RCC 7860 (cell line): ENCODE measurements at regions not wholly inside any gene's neighbourhood (a gene's known extent, or its start where the extent isn't known, plus 50 kb on each side); places are given as distances from the start of the nearest gene placed in this dataset.
"Not testable (repeated sequence)": the region's sequence is repeated elsewhere in the genome, so short reads cannot be mapped to it uniquely, and the experiment has no call there.

Experiments
- DNase-seq: peaks from one replicate; pipeline ENCODE4 v3.0.0-alpha.2; 2015; ENCODE audit warnings: low spot score
- FAIRE-seq: peaks from 2 replicates; lab custom pipeline; 2012; peaks lifted over from hg19 to GRCh38; lab: Jason Lieb, UNC

DNA sequence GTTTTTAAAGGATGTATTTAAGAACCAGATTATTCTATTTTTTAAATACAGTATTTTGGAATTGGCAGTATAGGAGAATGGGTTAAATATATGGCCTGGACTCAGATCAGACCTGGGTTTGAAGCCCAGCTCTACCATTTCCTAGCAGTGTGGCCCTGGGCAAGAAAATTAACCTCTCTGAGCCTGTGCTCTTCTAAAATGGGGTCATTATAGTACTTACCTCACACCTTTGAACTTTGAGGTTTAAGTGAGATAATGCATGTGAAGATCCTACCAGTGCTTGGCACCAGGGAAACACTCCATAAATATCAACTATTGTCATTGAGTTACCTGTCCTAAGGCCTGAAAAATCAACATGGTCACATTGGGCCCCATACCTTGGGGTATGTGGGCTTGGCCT, 93.4 kb upstream of the WSB1 start:
- FAIRE-seq (no peak), DNase-seq (no peak)

DNA sequence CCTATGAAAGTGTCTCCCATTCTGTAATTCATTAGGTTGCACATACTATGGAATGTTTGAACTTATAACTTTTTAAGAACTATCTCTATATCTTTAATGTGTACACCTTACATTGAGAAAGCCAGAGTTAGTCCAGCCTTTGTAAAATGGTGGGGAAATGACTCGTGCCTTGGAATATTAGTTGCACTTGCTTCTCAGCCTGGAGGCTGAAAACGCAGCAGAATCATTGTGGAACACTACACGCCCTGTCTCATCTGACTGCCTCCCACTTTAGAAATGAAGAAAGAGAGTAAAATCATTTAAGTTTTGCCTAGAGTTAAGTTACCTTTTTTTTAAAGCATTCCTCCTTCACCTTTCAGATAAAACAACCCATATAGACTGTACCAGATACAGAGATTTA, 90.7 kb upstream of the WSB1 start:
- no peak for FAIRE-seq
- no peak for DNase-seq

DNA sequence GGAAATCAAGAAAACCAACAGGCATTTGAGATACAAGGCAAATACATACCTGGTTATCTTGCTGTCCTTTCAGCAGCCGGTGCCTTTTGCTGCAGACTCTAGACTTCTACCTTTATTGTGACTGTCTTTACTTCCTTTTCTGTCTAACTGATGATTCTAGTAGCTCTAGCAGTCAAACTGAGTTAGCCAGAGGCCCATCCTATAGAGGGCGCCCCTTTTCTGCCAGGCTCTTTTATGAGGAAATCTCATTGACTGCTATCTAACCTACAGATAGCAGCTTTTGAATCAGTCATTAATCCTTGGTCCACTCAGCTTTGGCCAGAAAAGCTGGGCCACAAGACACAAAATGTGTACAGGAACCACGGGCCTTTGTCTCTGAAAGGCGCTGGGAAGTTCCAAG, 87.5 kb upstream of the WSB1 start:
- FAIRE-seq: no peak
- no peak for DNase-seq

DNA sequence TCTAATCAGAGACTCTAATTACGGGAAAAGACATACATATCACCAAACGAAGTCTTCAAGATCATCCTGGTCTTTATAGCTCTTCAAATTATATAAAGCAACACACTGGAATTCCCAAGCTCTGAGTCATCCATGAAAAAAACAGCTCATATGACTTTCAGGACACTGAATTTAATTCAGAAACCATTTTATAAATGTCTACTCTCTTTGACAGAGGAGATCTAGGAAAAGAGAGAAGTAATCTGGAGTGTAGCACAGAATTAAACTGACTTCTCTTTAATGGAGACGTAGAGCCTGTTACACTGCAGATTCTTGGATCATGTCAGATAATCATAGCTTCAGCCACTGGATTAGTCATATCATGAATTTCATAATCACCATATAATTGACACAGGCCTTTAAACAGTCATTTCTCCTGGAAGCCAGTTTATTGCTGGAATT, 86.8 kb upstream of the WSB1 start:
- FAIRE-seq (peak; percentile 18), DNase-seq (peak; percentile 34)

DNA sequence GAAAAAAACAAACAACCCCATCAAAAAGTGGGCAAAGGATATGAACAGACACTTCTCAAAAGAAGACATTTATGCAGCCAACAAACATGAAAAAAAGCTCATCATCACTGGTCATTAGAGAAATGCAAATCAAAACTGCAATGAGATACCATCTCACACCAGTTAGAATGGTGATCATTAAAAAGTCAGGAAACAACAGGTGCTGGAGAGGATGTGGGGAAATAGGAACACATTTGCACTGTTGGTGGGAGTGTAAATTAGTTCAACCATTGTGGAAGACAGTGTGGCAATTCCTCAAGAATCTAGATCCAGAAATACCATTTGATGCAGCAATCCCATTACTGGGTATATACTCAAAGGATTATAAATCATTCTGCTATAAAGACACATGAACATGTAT, 85.5 kb upstream of the WSB1 start:
- not testable (repeated sequence) for FAIRE-seq

DNA sequence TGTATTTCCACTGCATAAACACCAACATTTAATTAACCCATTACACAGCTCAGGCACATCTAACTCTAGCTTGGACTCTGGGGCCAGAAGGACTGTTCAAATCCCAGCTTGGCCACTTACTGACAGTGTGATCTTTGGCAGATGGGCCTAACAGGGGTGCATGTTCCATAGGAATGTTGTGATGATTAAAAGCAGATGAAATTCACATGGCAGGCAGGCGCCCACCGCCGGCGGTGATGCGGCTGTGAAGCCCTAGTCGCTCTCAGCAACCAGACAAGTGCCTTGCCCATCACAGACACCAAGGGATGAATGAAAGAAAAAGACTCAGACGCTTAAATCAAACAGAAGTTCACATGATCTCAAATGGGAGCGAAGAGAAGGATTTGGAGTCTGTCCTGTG, 84.6 kb upstream of the WSB1 start:
- DNase-seq: no peak
- FAIRE-seq: no peak

More for the DNA sequence above, 85.5 kb upstream of the WSB1 start:
- DNase-seq: not testable (repeated sequence)

DNA sequence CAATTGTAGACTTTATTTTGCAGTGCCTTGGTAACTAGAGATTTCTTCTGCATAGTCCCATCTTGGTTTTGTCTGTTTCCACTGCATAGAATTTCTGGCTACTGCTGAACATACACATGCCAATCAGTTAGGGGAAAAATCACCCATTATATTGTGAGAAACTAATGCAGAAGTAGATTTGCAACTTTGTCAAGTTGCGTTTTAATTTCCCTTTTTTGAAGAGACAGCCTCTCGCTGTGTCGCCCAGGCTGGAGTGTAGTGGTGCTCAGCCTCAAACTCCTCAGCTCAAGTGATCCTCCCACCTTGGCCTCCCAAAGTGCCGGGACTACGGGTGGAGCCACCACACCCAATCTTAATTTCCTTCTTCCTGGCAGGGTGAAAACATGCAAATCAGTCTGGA, 83.1 kb upstream of the WSB1 start:
- not testable (repeated sequence) for DNase-seq, FAIRE-seq

DNA sequence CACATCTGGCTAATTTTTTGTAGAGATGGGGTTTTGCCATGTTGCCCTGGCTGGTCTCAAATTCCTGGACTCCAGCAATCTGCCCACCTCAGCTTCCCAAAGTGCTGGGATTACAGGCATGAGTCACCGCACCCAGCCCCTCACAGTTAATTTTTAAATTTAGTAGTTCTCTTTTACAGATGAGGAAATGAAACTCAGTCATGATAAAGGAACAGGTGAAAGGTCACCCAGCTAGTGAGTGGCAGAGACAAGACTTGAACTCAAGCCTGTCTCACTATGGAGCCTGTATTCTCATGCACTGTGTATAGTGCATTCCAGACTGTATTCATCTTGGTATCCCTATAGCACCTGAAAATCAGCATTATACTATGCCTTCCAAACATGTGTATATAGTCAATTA, 77.1 kb upstream of the WSB1 start:
- no peak for FAIRE-seq
- no peak for DNase-seq

DNA sequence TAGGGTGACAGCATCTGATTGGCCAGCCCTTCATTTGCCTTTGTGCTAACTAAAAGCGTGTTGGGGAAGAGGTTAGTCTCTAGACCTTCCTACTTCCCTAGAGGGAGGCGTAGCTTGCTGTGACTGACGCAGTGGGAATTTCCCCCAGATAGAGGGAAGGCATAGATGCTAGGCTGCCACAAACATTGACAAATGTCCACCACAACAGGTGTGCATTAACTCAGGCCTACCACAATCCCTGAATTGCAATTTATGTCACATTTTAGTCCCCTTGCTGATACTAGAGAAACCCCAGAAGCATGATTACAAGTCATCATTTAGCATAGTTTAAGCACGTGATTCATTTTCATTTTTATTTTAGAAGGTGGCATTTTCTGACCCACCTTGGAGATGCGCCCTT, 76.3 kb upstream of the WSB1 start:
- DNase-seq (no peak), FAIRE-seq (no peak)

DNA sequence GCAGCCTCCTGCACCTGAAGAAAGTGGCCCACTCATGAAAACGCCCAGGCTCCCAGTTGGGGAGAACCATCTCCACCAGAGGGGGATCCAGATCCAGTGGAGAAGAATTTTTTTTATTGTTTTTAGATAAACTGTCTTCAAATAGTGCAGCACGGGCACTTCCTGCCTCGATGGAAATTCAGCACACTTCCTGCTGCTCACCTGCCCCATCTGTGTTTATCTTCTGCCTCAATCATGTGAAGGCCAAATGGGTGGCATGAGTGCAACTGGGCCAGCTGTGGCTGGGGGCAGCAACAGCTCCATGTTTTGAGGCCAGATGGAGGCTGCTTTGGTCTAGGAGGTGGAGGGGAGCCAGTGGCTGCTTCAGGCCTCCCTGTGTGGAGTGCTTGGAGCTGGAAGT, 75.9 kb upstream of the WSB1 start:
- FAIRE-seq: no peak

DNA sequence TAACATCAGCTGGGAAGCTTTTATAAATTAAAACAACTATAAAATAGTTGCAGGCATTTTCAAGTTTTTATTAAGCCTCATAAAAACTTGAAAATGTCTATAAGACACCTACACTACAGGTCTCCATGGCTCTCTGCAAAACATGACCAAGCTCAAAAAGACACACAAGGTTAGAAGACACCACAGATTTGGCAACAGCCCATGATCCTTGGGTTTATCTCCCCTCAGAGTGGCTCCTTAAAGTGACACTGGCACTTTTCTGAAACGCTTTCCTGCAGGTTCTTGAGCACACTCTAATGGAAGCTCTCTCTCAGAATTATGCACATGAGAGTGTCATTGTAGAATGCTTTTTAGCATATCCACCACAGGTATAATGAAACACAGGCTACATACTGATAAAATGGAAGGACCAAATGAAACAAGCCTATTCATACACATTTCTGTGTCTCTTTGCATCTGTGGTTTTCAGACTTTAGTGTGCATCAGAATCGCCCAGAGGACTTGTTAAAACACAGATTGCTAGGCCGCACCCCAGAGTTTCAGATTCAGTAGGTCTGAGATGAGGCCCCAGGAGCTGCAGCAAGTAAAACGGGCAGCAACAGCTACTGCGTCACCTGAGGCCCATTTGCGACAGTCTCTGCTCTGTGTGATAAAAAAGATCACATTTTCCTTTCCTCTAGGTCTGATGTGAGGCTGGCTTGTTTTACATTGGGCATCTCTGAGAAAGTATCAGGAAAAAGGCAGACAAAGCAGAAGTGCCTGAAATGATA, 75.0 kb upstream of the WSB1 start:
- FAIRE-seq (no peak), DNase-seq (no peak)

More for the DNA sequence above, 75.9 kb upstream of the WSB1 start:
- DNase-seq: no peak

DNA sequence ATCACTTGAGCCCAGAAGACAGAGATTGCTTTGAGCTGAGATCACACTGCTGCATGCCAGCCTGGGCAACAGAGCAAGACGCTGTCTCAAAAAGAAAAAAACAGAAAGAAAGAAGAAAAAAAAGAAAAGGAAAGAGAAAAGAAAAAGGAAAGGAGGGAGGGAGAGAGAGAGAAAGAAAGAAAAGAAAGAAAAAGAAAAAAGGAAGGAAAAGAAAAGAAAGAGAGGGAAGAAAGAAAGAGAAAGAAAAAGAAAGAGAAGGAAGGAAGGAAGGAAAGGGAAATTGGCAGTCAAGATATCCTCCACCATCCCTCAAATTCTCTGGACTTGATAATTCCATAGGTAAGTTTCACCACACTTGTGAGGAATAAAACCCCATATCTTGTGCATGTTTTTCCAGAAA, 71.4 kb upstream of the WSB1 start:
- FAIRE-seq: no peak

DNA sequence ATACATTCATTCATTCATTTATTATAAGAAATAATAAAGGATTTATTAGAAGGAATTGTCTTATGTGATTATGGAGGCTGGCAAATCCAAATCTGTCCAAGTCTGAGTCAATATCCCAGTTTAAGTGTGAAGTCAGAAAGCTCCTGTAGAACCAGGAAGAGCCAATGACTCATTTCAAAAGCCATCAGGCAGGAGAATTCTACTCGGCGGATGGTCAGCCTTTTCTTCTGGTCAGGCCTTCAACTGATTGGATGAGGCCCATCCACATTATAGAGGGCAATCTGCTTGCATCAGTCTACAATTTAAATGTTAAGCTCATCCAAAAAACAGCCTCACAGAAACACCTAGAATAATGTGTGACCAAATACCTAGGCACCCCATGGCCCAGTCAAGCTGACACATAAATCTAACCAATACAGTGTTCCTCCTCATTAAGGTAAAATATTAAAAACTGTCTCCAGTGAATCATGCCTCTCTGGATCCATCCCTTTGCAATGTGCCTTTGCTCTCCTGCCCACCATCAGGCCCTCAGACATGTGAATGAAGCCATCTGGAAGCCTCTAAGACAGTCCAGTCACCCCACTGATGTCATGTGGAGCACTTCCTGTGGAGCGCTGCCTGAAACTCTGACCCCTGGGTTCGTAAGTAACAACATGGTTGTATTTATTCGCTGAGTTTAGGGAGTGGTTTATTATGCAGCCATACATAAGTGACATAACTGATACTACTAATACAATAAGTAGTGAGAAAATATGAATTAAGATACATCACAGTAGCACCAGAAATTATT, 69.2 kb upstream of the WSB1 start:
- DNase-seq (no peak), FAIRE-seq (no peak)

More for the DNA sequence above, 71.4 kb upstream of the WSB1 start:
- no peak for DNase-seq

DNA sequence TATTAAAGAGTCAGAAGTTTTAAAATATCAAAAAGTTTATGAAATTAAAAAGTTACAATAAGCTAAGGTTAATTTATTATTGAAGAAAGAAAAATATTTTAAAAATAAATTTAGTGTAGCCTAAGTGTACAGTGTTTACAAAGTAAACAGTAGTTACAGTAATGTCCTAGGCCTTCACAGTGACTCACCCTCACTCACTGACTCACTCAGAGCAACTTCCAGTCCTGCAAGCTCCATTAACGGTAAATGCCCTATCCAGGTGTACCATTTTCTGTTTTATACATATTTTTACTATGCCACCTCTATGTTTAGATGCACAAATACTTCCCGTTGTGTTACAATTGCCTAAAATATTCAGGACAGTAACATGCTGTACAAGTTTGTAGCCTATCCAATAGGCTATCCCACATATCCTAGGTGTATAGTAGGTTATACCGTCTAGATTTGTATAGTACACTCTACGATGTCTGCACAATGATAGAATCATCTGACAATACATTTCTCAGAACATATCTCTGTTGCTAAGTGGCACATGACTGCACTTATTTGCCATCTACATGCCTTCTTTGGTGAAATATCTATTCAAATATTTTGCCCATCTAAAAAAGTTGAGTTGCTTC, 67.2 kb upstream of the WSB1 start:
- DNase-seq (peak; percentile 23), FAIRE-seq (peak; percentile 84)

DNA sequence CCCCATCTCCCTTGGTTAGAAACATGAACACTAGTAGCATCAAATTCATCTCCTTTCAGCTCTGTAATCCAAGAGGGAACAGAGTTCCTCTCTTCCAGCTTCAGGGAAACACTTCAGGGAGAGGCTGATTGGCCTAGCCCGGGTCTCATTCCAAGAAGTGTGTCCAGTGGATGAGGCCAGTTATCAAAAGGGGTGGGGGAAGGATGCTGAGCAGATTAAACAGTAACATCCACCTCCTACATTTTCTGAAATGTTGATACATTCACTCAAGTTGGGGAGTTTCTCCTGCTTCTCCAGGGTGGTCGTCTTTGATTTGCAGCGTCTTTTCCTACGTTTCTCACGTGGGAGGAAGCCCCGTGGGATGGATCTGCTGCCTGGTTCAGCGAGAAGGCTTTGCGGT, 62.9 kb upstream of the WSB1 start:
- DNase-seq: no peak
- no peak for FAIRE-seq

DNA sequence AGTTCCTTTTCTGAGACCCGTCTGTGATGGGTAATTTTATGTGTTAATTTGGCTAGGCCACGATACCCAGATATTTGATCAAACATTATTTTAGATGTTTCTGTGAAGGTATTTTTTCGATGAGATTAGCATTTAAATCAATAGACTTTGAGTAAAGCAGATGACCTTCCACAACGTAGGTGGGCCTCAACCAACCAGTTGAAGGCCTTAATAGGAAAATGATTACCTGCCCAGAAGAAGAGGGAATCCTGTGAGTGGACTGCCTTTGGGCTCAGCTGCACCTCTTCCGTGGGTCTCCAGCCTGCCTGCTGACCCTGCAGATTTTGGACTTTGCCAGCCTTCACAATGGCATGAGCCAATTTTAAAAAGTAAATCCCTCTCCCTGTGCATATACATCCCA, 61.6 kb upstream of the WSB1 start:
- no peak for FAIRE-seq
- no peak for DNase-seq

DNA sequence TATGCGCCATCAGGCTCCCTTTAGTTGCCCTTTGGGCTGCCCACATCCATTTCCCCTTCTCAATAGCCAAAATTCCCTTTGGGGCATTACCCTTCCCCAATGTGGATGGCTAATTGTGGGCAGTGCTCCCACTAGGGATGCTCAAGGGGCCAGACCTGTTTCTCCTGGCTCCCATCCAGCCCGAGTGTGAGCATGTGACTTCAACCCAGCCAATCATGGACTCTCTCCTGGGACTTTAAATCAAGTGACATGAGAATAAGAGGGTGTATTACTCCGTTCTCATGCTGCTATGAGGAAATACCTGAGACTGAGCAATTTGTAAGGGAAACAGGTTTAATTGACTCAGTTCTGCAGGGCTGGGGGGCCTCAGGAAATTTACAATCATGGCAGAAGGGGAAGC, 60.9 kb upstream of the WSB1 start:
- FAIRE-seq (no peak), DNase-seq (no peak)

DNA sequence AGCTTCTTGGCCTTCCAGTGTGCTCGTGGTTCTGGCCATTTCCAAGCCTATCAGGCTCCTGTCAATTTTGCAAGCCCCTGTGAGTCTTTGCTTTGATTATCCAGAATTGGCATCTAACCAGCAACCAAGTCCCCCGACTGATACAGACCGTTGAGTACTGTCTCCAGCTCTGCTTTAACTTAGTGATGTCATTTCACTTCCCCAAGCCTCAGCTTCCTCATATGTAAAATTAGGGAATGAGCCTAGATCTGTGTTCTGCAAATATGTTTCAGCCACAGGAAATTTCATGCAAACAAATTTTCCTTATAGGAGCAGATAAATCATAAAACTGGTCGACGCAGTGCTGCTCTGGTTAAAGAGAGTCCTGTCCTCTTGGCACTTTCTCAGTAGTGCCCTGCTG, 60.1 kb upstream of the WSB1 start:
- DNase-seq: no peak
- no peak for FAIRE-seq

DNA sequence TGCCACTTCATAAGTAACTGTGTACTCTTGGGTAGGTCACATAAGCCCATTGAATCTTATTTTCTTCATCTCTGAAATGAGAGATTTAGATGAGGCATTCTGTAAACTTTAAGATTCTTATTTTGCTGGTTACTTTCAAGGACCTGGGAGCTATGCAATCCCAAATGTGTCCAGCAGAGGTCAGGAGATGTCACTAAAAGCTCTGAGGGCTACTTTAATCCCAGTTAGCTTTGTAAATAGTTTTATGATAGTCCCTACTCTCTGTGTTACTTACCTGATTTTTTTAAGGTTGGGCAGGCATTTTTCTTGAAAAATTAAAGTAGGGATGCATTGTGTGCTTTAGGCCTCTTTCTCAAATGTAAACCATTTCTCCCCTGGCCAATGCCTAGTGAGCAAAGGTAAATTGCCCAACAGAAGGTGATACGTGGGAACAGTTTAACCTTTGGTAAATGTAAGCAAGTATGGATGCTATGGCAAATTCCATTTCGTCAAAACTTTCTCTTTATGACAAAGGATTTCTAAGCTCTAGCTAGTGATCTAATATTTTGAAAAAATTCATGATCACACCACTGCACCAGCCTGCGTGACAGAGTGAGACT, 57.1 kb upstream of the WSB1 start:
- FAIRE-seq: peak; percentile 64
- peak; percentile 44 for DNase-seq

DNA sequence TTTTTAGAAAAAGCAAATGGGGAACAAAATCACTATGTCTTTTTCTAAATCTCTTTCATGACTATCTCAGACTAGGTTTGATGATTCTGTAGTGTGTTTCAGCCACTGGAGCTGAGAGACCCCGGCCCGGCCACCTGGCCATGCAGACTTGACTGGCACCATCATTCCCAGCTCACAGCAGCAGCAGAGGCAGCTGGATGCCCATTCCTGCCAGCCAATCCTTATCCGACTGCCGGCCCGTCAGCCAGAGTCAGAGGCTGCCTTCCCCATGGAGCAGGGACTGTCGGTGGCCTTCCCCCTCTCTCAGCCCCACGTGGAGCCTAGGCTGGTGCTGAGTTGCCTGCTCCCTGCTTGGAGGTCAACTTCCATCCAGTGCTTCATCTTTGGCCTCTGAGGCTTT, 56.0 kb upstream of the WSB1 start:
- no peak for FAIRE-seq

DNA sequence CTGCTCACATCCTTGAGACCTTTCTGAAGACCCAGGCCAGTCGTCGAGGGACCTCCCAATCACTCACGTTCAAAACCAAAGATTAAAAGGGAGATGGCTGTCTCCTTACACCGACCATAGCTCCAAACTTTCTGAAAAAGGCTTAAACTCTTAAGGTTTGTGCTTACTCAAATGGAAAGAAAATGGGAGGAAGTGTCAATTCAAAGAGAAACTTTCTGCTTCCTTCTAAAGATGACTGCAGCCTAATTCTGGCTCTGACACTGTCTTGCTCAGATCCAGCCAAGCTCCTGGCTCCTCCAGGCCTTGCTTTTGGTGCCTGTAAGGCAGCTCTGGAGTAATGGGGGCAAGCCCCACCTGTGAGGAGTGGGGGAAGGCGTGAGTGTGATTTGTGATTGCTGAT, 54.9 kb upstream of the WSB1 start:
- FAIRE-seq (no peak), DNase-seq (no peak)

More for the DNA sequence above, 56.0 kb upstream of the WSB1 start:
- no peak for DNase-seq
